ENCODE measurements at regions not wholly inside any gene's neighbourhood (a gene's known extent, or its start where the extent isn't known, plus 50 kb on each side); places are given as distances from the start of the nearest gene placed in this dataset.

GRCh38 chr4:56215141-56215783, 172.0 kb downstream of the AASDH start:
- TF ChIP-seq CTCF (IDR thresholded peaks at IDR 0.05; ENCODE audit: poor library complexity) = no peak
- TF ChIP-seq EZH2 (IDR thresholded peaks at IDR 0.05; ENCODE audit: borderline replicate concordance) = no peak
- TF ChIP-seq EZH2phosphoT487 (IDR thresholded peaks at IDR 0.05; ENCODE audit: low read depth, severe bottlenecking, unreplicated experiment) = no peak
